GM12878 (cell line): ENCODE measurements at regions not wholly inside any gene's neighbourhood (a gene's known extent, or its start where the extent isn't known, plus 50 kb on each side); places are given as distances from the start of the nearest gene placed in this dataset.

Experiments used
- ATAC-seq: fragments of 200-7000 bp; cut with Tn5 transposase; 3 replicates; pipeline ENCODE4 v1.9.1; 2020; ENCODE audit warnings: mild to moderate bottlenecking, moderate library complexity
- BruUV-seq: library from RNA; stranded (reverse); fragments of 400-500 nt; replicated peaks from 2 replicates; lab custom pipeline; 2021; lab: Mats Ljungman, UMichigan
- CTCF ChIA-PET: fragments of 300-600 bp; sonication (Branson Sonifier 250); formaldehyde crosslinking; extraction: SDS; loops from one replicate; lab custom pipeline; 2021; ENCODE audit warnings: inconsistent platforms; lab: Yijun Ruan, JAX
- POLR2A ChIA-PET: fragments of 350-600 bp; formaldehyde crosslinking; extraction: SDS; loops from one replicate; lab custom pipeline; 2021; ENCODE audit warnings: inconsistent platforms; lab: Charles Lee
- RAD21 ChIA-PET: fragments of 300-600 bp; sonication (Branson Sonifier 250); formaldehyde crosslinking; loops from one replicate; lab custom pipeline; 2023; ENCODE audit warnings: antibody characterized with exemption; ENCODE audit not compliant: unreplicated experiment; lab: Charles Lee
- SMC1A ChIA-PET: fragments of 300-600 bp; sonication (Branson Sonifier 250); formaldehyde crosslinking; loops from one replicate; lab custom pipeline; 2023; ENCODE audit not compliant: unreplicated experiment, uncharacterized antibody; lab: Charles Lee
- DNase-seq: peaks from one replicate; pipeline ENCODE4 v3.0.0-alpha.2; 2011; ENCODE audit warnings: low read depth, low spot score
- FAIRE-seq: peaks from 3 replicates; lab custom pipeline; 2011; peaks lifted over from hg19 to GRCh38; lab: Jason Lieb, UNC
- H2AFZ ChIP-seq: 2 replicates; pipeline ENCODE4 v1.6.0; 2011; ENCODE audit warnings: low read depth, low read length, control low read depth; ENCODE audit not compliant: control insufficient read depth
- H3K27ac ChIP-seq: 2 replicates; pipeline ENCODE4 v1.5.1; 2011; ENCODE audit warnings: control low read depth; ENCODE audit not compliant: control insufficient read depth, insufficient read depth
- H3K27me3 ChIP-seq, 2 experiments: replicated peaks in 1 of 2; 2 replicates each; pipeline versions ENCODE4 v1.6.0 to v1.6.1; 2011; ENCODE audit warnings: low read length in 1 of 2; ENCODE audit not compliant: control insufficient read depth in 2 of 2, insufficient read depth in 2 of 2
- H3K36me3 ChIP-seq, 2 experiments: 2 replicates each; pipeline ENCODE4 v1.5.1; 2011; ENCODE audit warnings: low read length in 1 of 2; ENCODE audit not compliant: control insufficient read depth in 2 of 2, insufficient read depth in 2 of 2
- H3K4me1 ChIP-seq: 2 replicates; pipeline ENCODE4 v1.6.1; 2011; ENCODE audit warnings: mild to moderate bottlenecking, low read length, moderate library complexity, mixed read lengths; ENCODE audit not compliant: control insufficient read depth, insufficient read depth
- H3K4me2 ChIP-seq: 2 replicates; pipeline ENCODE4 v1.6.0; 2011; ENCODE audit warnings: control low read depth; ENCODE audit not compliant: control insufficient read depth, insufficient read depth
- H3K4me3 ChIP-seq: fragments of 200-600 bp; sonication (generic); 2 replicates; pipeline ENCODE4 v1.5.1; 2016
- H3K79me2 ChIP-seq: 2 replicates; pipeline ENCODE4 v1.6.0; 2011; ENCODE audit warnings: low read length; ENCODE audit not compliant: control insufficient read depth, insufficient read depth
- H3K9ac ChIP-seq: 2 replicates; pipeline ENCODE4 v1.8.0; 2011; ENCODE audit warnings: low read length, control low read depth, mixed read lengths; ENCODE audit not compliant: control insufficient read depth, insufficient read depth
- H3K9me3 ChIP-seq: replicated peaks from 3 replicates; pipeline ENCODE4 v1.5.1; 2011; ENCODE audit warnings: mild to moderate bottlenecking, low read length; ENCODE audit not compliant: control insufficient read depth, insufficient read depth
- H4K20me1 ChIP-seq: 2 replicates; pipeline ENCODE4 v1.6.0; 2011; ENCODE audit not compliant: control insufficient read depth, insufficient read depth
- BHLHE40 ChIP-seq, 2 experiments: fragments of 450-650 bp in 1 of 2; IDR thresholded peaks; 2 replicates each; pipeline ENCODE4 v1.6.1; 2011 to 2017; ENCODE audit warnings: low read depth in 2 of 2, borderline replicate concordance in 1 of 2, improper control_type of control experiment in 1 of 2, low read length in 1 of 2, mild to moderate bottlenecking in 1 of 2
- GABPA ChIP-seq: IDR thresholded peaks from 2 replicates; pipeline ENCODE4 v1.6.1; 2014; ENCODE audit warnings: antibody characterized with exemption, low read depth, mild to moderate bottlenecking, inconsistent platforms
- MLLT1 ChIP-seq: fragments of 450-650 bp; IDR thresholded peaks from 2 replicates; pipeline ENCODE4 v1.6.1; 2016; ENCODE audit warnings: mild to moderate bottlenecking
- MTA3 ChIP-seq: IDR thresholded peaks from 2 replicates; pipeline ENCODE4 v1.6.1; 2012; ENCODE audit warnings: low read length, inconsistent platforms, borderline replicate concordance
- NKRF ChIP-seq: fragments of 450-650 bp; conservative IDR thresholded peaks from 2 replicates; pipeline ENCODE4 v1.6.1; 2017; ENCODE audit warnings: mild to moderate bottlenecking, moderate library complexity
- STAT3 ChIP-seq: IDR thresholded peaks from 2 replicates; pipeline ENCODE4 v1.6.1; 2011; ENCODE audit warnings: low read depth, low read length, improper control_type of control experiment
- ZBTB4 ChIP-seq: fragments of 450-650 bp; formaldehyde crosslinking; IDR thresholded peaks from 2 replicates; pipeline ENCODE4 v1.4.0; 2022; ENCODE audit warnings: mild to moderate bottlenecking, moderate library complexity
- WGBS: methylation state at CpG from one replicate; pipeline ENCODE4 v1.1.6; 2016; ENCODE audit warnings: low lambda C conversion rate; ENCODE audit not compliant: insufficient replicate concordance, insufficient coverage; ENCODE audit errors: missing lambda C conversion rate; 5-methylcytosine and 5-hydroxymethylcytosine counted together
- in situ Hi-C: fragments of 300-500 bp; cut with MboI; formaldehyde crosslinking; loops from 9 replicates; pipeline ENCODE4 v1.14.3; 2018; ENCODE audit warnings: mixed read lengths
- intact Hi-C: fragments of 100-400 bp; cut with micrococcal nuclease; formaldehyde crosslinking; loops from one replicate; pipeline ENCODE4 v1.14.2; 2022; ENCODE audit not compliant: unreplicated experiment

- POLR2A ChIA-PET = no interaction called here
- WGBS = 75% methylated on average over 1 of the region's 1 CpG
- no TSS peak for BruUV-seq
- ATAC-seq (no peak), FAIRE-seq (no peak), DNase-seq (no peak)
- H3K36me3 ChIP-seq = no peaks in the 10 kb centered on the region
- in situ Hi-C loops = no loop called here
- intact Hi-C loops = no loop called here
- CTCF ChIA-PET = no interaction called here
- no peak overlapping the region for H3K9ac ChIP-seq
- no peaks in the 10 kb centered on the region for H3K4me1 ChIP-seq
- RAD21 ChIA-PET = no interaction called here
- H3K4me2 ChIP-seq = no peak overlapping the region
- H3K9me3 ChIP-seq = no peaks in the 10 kb centered on the region
- H3K27ac ChIP-seq = no peak overlapping the region
- H3K27me3 ChIP-seq = no peaks in the 10 kb centered on the region
- SMC1A ChIA-PET = no interaction called here
- no peak overlapping the region for H3K4me3 ChIP-seq
- H3K79me2 ChIP-seq = no peaks in the 10 kb centered on the region
- H4K20me1 ChIP-seq = no peaks in the 10 kb centered on the region
- no peak overlapping the region for H2AFZ ChIP-seq
- TF ChIP-seq MTA3 (no peak), STAT3 (no peak), ZBTB4 (CRISPR knock-in tag) (no peak), NKRF (no peak), MLLT1 (no peak), BHLHE40 (IDR thresholded peaks at IDR 0.05; ENCODE audit: borderline replicate concordance in 1 of 2, low read depth in 2 of 2, low read length in 1 of 2) (no peak), GABPA (no peak)
Measured at GRCh38 chr1:166544036-166544435, 295.2 kb upstream of the POGK start.
